ENCODE measurements at regions not wholly inside any gene's neighbourhood (a gene's known extent, or its start where the extent isn't known, plus 50 kb on each side); places are given as distances from the start of the nearest gene placed in this dataset.

DNA sequence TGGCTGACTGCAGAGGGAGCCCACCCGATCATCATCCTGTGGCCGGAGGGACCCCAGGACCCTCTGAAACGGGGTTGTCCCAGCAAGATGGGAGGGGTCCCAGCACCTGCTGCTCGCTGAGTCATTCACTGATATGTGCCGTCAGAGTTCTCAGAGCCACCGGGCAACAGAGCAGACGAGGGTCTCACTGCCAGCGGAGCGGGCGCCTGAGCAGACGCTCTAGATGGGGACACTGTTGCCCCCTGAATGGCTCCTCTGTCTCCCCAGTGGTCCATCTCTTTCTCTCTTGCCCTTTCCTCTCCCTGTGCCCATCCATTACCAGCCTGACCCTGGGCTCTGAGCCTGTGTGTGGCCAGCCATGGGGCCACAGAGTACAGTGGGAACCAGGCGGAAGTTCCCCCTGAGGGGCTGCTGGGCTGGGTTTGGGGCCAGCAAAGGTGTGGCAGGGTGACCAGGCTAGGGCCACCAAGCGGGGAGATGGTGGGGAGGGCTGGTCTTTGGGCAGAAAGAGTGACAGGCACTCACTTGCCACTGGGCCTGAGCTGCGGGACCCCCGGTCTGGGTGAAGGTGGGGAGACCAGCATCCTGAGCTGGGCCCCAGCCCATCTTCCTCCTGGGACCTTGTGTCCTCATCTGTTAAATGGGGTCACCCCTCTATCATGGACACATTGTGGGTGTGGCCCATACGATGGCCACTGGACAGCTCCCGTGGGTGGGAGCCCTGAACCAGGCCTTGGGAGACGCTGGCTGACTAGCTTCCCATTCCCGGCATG, 90.9 kb downstream of the HMX1 start:
- TF ChIP-seq, protein P1, sequence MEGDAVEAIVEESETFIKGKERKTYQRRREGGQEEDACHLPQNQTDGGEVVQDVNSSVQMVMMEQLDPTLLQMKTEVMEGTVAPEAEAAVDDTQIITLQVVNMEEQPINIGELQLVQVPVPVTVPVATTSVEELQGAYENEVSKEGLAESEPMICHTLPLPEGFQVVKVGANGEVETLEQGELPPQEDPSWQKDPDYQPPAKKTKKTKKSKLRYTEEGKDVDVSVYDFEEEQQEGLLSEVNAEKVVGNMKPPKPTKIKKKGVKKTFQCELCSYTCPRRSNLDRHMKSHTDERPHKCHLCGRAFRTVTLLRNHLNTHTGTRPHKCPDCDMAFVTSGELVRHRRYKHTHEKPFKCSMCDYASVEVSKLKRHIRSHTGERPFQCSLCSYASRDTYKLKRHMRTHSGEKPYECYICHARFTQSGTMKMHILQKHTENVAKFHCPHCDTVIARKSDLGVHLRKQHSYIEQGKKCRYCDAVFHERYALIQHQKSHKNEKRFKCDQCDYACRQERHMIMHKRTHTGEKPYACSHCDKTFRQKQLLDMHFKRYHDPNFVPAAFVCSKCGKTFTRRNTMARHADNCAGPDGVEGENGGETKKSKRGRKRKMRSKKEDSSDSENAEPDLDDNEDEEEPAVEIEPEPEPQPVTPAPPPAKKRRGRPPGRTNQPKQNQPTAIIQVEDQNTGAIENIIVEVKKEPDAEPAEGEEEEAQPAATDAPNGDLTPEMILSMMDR (IDR thresholded peaks at IDR 0.05), result no peak
- TF ChIP-seq POLR2AphosphoS5 (IDR thresholded peaks at IDR 0.05) (no peak), EP300 (IDR thresholded peaks at IDR 0.05) (no peak)

Data from upper lobe of left lung (tissue), 4 donors.